NCI-H146 (cell line): ENCODE measurements at regions not wholly inside any gene's neighbourhood (a gene's known extent, or its start where the extent isn't known, plus 50 kb on each side); places are given as distances from the start of the nearest gene placed in this dataset.
"Not testable (repeated sequence)": the region's sequence is repeated elsewhere in the genome, so short reads cannot be mapped to it uniquely, and the experiment has no call there.

Source experiments
- DNase-seq: peaks from one replicate; lab custom pipeline; 2025; lab: John Stamatoyannopoulos, UW

DNA sequence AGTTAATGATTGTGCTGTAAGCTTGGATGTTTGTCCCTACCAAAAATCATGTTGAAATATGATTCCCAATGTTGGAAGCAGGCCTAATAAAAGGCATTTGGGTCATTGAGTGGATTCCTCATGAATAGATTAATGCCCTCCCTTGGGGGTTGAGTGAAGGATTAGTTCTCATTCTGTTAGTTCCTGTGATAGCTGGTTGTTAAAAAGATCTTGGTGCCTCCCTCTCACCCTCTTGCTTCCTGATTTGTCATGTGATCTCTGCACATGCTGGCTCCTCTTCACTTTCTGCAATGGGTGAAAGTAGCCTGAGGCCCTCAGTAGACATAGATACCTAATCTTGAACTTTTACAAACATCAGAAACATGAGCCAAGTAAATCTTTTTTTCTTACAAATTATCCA, 115.6 kb upstream of the HCRTR2 start:
- no peak for DNase-seq

DNA sequence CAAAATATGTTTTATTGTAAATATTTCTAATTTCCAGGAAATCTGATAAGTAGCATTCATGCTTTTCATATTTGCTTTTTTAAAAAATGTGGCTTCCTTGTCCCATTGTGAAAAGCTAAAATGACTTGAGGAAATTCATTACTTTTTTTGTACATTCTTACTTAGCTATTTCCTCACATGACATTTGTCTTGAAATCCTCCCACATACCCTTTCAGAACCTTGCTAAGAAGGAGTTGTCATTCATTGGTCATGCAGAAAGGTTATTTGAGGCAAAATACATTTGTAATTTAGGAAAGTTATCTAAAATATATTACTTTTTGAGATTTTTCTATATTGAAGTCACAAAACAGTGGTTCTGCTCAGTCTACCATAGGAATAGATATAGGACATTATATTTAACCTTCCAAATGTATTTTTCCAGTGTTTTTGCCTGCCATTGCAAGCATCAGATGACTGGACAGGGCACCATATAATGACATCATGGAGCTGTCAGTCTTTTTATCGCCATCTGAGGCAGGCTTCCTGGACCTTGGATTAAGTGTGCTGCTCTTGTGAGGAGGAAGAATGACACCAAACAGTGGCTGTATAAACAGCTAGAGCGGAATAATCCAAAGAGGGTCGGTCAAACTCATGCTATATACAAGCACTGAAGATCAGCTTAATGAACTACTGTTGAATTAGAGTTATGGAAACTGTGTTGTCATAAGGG, 109.4 kb upstream of the HCRTR2 start:
- DNase-seq: no peak

DNA sequence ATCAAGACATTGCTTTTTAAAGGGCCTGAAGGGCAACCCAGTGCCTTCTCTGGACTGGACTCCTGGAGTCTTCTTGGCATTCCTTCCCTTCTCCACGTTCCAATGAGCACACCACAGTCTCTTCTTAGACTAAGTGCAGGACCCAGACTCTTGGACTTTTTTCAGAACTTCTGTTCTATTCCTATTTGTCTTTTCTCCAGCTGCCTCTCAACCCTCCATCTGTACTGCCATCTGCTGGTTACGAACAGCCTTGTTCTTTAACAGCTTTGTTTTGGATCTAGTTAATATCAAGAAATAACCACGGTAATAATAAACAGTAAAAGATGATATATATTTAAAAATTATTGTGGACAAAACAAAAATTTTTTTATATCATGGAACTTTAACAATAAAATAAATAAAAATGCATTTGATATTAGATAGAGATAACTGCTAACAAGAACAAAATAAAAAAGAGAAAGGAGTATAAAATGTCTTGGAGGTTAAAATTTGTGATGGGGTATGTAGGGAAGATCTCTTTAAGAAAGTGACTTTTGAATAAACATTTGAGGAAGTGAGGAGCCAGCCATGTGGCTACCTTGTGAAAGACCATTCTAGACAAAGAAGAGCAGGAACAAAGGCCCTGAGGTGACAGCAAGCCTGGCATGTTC, 105.1 kb upstream of the HCRTR2 start:
- peak; percentile 2 for DNase-seq

DNA sequence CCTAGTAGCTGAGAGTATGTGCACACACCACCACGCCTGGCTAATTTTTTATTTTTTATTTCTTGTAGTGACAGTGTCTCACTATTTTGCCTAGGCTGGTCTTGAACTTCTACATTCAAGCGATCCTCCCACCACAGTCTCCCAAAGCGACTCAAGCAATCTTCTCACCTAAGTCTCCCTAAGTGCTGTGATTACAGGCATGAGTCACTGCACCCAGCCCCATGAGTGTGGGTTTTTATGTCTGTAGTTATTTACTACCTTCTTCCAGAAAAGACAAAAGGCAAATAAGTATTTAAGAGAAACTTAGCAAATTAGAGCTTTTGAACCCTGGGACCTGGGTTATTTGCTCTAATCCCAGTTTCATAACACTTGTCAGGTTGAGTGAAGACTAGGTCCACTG, 92.3 kb upstream of the HCRTR2 start:
- no peak for DNase-seq

DNA sequence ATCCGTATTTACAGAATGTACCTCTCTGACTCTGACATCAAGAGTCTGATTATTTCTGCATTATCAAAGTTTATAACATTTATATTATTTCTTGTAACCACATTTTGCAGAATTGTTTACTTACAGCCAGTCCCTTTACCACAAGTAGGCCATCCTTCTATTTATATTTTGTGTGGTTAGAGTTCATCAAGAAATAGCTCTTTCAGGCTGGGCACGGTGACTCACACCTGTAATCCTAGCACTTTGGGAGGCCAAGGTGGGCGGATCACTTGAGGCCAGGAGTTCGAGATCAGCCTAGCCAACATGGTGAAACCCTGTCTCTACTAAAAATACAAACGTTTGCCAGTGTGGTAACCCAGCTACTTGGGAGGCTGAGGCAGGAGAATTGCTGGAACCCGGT, 86.3 kb upstream of the HCRTR2 start:
- not testable (repeated sequence) for DNase-seq

DNA sequence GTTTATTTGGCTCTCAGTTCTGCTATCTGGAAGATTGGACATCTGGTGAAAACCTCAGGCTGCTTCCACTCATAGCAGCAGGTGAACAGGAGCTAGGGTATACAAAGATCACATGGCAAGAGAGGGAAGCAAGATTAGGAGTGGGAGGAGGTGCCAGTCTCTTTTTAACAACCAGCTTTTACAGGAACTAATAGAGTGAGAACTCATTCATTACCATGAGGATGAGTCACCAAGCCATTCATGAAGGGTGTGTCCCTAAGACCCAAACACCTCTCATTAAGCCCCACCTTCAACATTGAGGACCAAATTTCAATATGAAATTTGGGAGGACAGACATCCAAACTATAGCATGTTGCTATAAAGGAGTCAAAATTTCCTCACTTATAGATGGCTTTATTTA, 85.4 kb upstream of the HCRTR2 start:
- DNase-seq: no peak

DNA sequence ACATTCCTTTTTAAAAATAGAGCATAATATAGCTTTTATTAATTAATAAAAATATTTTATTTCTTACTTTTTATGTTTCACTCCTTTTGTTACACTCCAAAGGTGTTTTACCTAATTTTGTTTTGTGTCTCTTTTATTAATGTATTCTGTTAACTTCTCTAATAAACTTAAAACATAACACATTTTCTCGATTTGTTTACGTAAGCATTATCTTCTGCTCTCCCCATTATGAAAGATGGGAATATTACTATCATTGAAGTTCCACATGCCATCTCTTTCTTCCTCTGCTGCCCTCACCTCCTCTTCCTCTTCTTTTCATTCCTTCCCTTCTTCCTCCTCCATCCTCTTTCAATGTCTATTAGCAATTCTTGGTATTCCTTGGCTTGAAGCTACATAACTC, 85.0 kb upstream of the HCRTR2 start:
- no peak for DNase-seq

DNA sequence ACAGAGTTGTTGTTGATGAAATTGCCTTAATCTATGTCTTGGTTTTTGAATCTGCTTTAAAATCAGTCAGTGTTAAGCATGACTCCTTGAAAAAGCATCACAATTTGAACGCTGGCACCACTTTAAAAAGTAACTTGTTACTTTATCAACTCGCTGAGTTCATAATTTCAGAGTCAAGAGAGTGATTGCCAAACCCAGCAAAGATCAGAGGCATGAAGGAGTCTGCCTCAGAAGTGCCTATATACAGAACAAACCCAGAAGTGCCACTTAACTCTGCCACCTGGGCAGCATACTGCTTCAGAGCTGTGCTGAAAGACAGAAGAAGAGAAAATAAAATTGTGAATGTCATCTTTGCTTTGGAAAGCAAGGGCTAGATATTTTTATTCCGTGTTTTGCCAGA, 73.6 kb upstream of the HCRTR2 start:
- DNase-seq: no peak

DNA sequence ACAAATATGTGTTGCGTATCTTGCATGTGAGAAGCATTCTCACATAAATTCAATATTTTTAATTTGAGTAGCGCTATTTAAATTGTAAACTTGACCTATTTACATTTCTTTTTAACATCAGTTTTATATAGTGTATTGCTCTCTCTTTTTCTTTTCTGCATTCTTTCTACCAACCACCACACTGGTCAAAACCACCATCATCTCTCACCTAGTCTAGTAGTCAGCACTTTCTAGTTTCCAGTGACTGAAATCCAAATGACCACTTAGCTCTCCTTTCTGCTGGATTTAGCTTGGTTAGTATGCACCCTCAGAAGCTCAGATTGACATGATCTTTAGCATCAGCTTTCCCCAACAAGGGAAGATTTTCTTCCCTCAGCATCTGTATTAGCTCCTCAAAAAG, 73.2 kb upstream of the HCRTR2 start:
- DNase-seq: no peak

DNA sequence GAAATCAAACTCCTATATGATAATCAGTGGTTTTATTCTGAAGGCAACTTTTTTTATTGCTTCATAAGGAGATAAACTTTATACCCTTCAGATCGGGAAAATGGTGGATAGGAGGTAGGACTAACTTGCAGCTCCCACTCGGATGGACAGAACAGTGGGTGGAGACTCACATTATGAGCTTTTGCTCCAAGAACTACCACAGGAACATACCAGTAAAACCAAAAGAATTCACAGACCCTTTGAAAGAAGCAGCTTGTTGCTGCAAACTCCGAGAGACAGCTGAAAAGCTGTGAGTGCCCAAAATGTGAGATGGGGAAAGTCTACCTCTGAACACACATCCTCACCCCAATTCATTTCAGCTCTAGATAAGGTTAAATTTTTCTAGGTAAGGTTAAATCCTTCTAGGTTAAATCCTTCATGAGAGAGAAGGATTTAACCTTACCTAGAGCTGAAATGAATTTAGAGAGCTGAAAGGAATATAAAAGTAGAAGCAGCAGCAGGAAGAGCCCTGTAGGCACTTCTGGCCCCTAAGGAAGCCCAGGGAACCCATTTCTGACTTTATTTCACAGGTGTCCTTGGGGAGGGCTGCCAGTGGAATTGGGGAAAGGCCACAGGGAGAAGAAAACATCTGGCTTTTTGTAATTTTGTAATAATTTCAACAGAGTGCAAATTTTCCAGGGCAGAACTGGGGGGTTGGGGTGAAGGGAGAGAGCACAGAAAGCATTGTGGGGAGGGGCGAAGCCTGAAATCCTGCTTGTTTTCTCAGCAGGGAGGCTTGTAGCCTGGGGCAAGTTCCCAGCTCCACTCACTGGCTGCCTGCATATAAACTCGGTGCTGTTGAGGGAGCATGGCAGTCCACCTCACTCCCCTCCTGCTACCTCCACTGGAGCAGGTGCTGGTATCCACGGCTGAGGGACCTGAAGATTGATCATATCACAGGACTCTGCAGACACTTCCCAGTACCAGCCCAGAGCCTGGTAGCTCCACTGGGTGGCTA, 65.9 kb upstream of the HCRTR2 start:
- DNase-seq: peak; percentile 42

DNA sequence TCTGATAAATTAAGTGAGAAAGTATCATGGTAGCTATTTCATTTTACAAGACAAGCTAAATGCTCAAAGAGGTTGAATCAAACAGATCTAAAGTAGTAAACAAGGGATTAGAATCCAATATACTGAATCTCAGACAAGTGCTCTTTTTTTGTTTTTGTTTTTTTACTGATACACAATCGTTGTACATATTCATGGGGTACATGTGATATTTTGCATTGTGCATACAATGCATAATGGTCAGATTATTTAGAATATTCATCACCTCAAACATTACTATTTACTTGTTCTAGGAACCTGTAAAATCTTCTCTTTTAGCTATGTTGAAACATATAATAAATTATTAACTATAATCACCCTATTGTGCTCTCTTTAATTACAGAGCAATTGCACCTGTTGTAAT, 57.0 kb upstream of the HCRTR2 start:
- DNase-seq: no peak

DNA sequence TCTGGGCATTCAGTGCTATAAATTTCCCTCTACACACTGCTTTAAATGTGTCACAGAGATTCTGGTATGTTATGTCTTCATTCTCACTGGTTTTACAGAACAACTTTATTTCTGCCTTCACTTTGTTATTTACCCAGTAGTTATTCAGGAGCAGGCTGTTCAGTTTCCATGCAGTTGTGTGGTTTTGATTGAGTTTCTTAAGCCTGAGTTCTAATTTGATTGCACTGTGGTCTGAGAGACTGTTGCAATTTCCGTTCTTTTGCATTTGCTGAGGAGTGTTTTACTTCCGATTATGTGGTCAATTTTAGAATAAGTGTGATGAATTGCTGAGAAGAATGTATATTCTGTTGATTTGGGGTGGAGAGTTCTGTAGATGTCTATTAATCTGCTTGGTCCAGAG, 50.1 kb upstream of the HCRTR2 start:
- not testable (repeated sequence) for DNase-seq
